ENCODE measurements at regions not wholly inside any gene's neighbourhood (a gene's known extent, or its start where the extent isn't known, plus 50 kb on each side); places are given as distances from the start of the nearest gene placed in this dataset.
A peak's percentile ranks its signal among the peaks of the same experiment; 100 is the strongest.

DNA sequence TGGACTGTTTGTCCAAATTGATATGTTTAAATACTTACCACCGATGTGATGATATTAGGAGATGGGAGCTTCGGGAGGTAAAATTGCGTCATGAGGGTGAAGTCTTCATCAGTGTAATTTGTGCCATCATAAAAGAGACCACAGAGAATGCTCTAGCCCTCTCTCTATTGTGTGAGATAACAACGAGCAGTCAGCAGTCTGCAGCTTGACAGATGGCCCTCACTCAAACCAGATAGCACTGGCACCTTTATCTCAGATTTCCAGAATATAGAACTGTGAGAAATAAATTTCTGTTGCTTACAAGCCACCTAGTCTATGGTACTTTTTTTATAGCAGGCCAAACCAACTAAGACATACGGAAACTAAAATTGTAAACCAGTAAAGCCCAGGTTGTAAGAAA, 1718.9 kb upstream of the MIR17HG start:
- Mint-ChIP-seq H3K36me3 (ENCODE audit: insufficient read depth in 2 of 2) (no peaks in the 10 kb centered on the region), H3K4me1 (ENCODE audit: low read depth) (no peaks in the 10 kb centered on the region), H3K27ac (no peak overlapping the region), H3K9me3 (peaks cover 12 to 16% of the 10 kb centered on the region in 2 donors), H3K27me3 (ENCODE audit: low read depth) (no peaks in the 10 kb centered on the region), H3K4me3 (no peak overlapping the region)
- DNase-seq (no peak), ATAC-seq (replicated peaks in 1 of 2) (no peak)

DNA sequence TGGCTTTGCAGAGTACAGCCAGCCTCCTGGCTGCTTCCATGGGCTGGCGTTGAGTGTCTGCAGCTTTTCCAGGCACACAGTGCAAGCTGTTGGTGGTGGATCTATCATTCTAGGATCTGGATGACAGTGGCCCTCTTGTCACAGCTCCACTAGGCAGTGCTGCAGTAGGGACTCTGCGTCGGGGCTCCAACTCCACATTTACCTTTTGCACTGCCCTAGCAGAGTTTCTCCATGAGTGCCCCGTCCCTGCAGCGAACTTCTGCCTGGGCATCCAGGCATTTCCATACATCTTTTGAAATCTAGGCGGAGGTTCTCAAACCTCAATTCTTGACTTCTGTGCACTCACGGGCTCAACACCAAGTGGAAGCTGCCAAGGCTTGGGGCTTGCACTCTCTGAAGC, 1697.3 kb upstream of the MIR17HG start:
- H3K27ac Mint-ChIP-seq: no peak overlapping the region
- H3K36me3 Mint-ChIP-seq (ENCODE audit: insufficient read depth in 2 of 2): peaks cover 0 to 4% of the 10 kb centered on the region in 2 donors
- no peaks in the 10 kb centered on the region for H3K27me3 Mint-ChIP-seq (ENCODE audit: low read depth)
- peaks cover 10 to 22% of the 10 kb centered on the region in 2 donors for H3K9me3 Mint-ChIP-seq
- no peak for ATAC-seq (replicated peaks in 1 of 2)
- DNase-seq: no peak
- no peak overlapping the region for H3K4me3 Mint-ChIP-seq
- H3K4me1 Mint-ChIP-seq (ENCODE audit: low read depth): no peaks in the 10 kb centered on the region

DNA sequence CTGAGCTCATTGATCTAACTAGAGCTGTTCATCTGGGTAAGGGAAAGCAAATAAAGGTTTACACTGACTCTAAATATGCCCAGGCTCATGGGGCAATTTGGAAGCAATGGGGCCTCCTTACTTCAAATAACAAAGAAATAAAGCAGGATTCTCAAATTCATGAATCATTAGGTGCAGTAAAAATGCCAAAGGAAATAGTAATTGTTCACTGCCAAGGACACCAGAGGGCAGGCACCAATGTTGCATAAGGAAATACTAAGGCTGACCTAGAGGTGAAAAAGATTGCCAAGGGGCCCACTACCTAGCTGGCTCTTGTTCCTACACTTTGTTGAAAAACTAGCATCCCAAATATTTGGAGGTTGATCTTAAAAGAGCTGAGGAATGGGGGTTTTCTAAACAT, 1686.7 kb upstream of the MIR17HG start:
- ATAC-seq (replicated peaks in 1 of 2) (no peak), DNase-seq (no peak)
- Mint-ChIP-seq H3K4me3 (no peak overlapping the region), H3K27ac (no peak overlapping the region), H3K36me3 (ENCODE audit: insufficient read depth in 2 of 2) (no peaks in the 10 kb centered on the region), H3K4me1 (ENCODE audit: low read depth) (no peaks in the 10 kb centered on the region), H3K27me3 (ENCODE audit: low read depth) (no peaks in the 10 kb centered on the region), H3K9me3 (peaks cover 2 to 10% of the 10 kb centered on the region in 2 donors)

DNA sequence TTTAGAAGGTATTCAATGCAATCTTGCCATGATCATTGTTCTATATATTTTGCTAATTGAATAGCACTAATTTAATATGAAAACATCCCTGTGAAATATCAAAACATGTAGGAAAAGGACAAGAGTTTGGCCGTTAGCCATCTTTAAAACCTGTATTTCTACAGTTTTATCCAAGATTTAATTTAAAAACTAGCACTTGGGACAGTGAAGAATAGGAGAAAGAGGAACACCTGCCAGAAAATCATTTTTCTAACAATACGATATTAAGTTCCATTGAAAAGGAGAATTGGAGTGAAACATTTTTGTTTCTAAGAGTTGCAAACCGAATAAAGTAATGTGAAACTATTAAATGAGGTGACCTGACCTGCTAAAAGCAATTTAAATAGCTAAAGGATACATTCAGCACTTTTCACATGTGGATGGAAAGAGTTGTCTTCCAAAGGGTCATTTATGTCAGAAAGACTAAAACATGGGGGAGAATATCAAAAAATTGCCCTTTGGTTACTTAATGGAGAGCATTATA, 1673.6 kb upstream of the MIR17HG start:
- H3K4me3 Mint-ChIP-seq: no peak overlapping the region
- peaks cover 5 to 7% of the 10 kb centered on the region in 2 donors for H3K9me3 Mint-ChIP-seq
- H3K4me1 Mint-ChIP-seq (ENCODE audit: low read depth): no peaks in the 10 kb centered on the region
- no peak for ATAC-seq (replicated peaks in 1 of 2)
- no peaks in the 10 kb centered on the region for H3K27me3 Mint-ChIP-seq (ENCODE audit: low read depth)
- no peaks in the 10 kb centered on the region for H3K36me3 Mint-ChIP-seq (ENCODE audit: insufficient read depth in 2 of 2)
- no peak overlapping the region for H3K27ac Mint-ChIP-seq
- DNase-seq: no peak

DNA sequence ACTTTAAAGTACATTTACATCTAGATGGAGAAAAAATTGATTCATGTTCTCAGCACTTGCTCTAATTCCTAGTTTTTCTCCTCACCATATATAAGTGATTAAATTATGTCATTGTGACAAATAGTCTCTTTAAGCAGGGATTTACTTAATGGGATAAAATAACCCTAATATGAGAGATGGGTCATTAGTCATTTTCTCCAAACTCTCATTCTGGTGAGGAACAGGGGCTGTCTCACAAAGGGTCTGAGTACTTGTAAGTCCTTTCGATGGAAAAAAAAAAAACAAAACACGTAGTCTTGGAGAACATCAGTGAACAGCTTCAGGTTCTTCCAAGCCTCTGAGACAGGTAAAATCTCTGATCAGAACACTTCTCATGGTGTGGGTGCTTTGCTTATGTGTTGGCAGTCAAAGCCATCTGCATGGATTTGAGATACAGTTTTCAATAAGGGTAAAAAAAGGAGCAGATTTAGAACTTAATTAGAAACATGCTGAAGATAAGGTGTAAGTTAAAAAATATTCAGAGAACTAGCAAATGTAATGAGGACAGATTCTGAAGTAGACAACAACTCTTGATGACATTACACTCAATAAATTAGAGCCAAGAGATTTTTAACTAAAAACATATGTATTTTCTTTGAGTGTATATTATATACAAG, 1668.9 kb upstream of the MIR17HG start:
- ATAC-seq (replicated peaks in 1 of 2) (no peak), DNase-seq (no peak)
- Mint-ChIP-seq H3K36me3 (ENCODE audit: insufficient read depth in 2 of 2) (no peaks in the 10 kb centered on the region), H3K27ac (no peak overlapping the region), H3K9me3 (peaks cover 3 to 6% of the 10 kb centered on the region in 2 donors), H3K27me3 (ENCODE audit: low read depth) (no peaks in the 10 kb centered on the region), H3K4me1 (ENCODE audit: low read depth) (no peaks in the 10 kb centered on the region), H3K4me3 (no peak overlapping the region)

DNA sequence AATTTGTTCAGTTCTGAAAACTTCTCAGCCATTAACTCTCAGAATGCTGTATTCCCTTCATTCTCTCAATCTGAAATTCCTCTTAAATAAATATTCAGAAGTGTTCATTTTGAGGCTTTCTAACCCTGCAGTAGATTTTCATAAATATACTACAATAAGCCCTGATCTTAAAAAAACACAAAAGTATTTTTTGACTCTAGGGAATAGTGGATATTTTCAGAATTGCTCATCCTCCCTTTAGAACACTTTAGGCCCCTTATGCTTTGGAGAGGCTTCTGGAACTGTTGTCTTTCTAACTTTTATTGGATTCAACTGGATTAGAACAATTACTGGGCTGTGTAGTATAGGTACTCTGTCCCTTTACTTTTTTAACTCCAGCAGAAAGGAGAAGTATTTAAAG, 1662.6 kb upstream of the MIR17HG start:
- Mint-ChIP-seq H3K36me3 (ENCODE audit: insufficient read depth in 2 of 2) (peaks cover 2% of the 10 kb centered on the region in 2 donors), H3K4me3 (no peak overlapping the region), H3K4me1 (ENCODE audit: low read depth) (no peaks in the 10 kb centered on the region), H3K27me3 (ENCODE audit: low read depth) (no peaks in the 10 kb centered on the region), H3K9me3 (peaks cover 4 to 13% of the 10 kb centered on the region in 2 donors), H3K27ac (no peak overlapping the region)
- no peak for ATAC-seq (replicated peaks in 1 of 2)
- DNase-seq: no peak

DNA sequence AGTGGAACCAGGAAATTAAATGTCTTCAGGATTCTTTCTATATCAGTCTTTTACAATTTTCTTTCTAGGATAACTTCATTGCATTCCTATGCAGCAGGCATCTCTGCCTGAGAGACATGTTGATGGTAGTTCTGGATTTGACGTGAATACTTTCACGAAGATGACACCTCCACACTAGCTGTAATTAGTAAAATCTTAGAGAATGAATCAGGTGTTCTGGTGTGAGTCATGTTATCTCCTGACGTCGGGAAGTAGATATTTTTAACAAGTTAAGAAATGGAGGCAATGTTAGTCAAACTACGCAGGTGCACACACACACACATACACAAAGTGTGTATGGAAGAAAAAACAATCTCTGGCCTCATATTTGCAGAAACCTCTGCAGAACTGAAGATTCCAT, 1661.3 kb upstream of the MIR17HG start:
- Mint-ChIP-seq H3K4me1 (ENCODE audit: low read depth) (no peaks in the 10 kb centered on the region), H3K9me3 (peaks cover 4 to 11% of the 10 kb centered on the region in 2 donors), H3K27me3 (ENCODE audit: low read depth) (no peaks in the 10 kb centered on the region), H3K27ac (no peak overlapping the region), H3K36me3 (ENCODE audit: insufficient read depth in 2 of 2) (peaks cover 2% of the 10 kb centered on the region in 2 donors), H3K4me3 (no peak overlapping the region)
- ATAC-seq (replicated peaks in 1 of 2) (no peak), DNase-seq (no peak)

DNA sequence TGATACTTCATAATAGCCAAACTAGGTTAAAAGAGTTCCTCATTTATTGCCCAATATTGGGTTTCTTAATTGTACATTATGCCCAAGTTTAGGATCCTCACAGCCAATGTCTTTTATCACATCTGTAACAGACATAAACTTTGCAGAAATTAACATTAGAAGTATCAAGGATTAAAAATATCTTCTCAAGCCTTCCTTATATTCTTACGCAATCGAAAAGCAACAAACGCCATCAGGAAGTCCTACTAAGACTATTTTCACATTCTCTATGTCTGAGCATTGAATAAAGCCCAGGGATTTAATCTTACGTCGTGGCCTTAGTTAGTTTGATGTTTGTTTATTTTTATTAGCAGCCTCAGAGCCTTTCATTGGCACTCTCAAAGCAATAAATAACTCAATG, 1660.4 kb upstream of the MIR17HG start:
- Mint-ChIP-seq H3K4me1 (ENCODE audit: low read depth) (no peaks in the 10 kb centered on the region), H3K4me3 (no peak overlapping the region), H3K27ac (no peak overlapping the region), H3K27me3 (ENCODE audit: low read depth) (no peaks in the 10 kb centered on the region), H3K36me3 (ENCODE audit: insufficient read depth in 2 of 2) (peaks cover 2% of the 10 kb centered on the region in 2 donors), H3K9me3 (peaks cover 4 to 10% of the 10 kb centered on the region in 2 donors)
- no peak for ATAC-seq (replicated peaks in 1 of 2)
- no peak for DNase-seq

DNA sequence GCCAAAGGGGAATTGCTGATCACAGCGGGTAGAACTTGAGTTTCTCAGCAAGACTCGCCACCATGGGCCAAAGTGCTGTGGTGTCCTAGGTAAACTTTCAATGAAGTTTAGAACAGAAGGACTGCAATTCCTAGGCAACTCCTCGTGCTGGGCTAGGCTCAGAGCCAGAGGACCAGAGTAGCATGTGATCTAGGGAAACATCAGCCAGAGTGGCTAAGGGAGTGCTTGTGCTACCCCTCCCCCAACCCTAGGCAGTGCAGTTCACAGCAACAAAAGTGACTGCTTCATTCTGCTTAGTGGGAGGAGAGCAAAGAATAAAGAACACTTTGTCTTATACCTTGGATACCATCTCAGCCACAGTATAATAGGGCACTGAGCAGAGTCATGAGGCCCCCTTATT, 1658.6 kb upstream of the MIR17HG start:
- peaks cover 2% of the 10 kb centered on the region in 2 donors for H3K36me3 Mint-ChIP-seq (ENCODE audit: insufficient read depth in 2 of 2)
- peaks cover 6 to 10% of the 10 kb centered on the region in 2 donors for H3K9me3 Mint-ChIP-seq
- H3K4me3 Mint-ChIP-seq: no peak overlapping the region
- no peaks in the 10 kb centered on the region for H3K27me3 Mint-ChIP-seq (ENCODE audit: low read depth)
- H3K27ac Mint-ChIP-seq: no peak overlapping the region
- ATAC-seq (replicated peaks in 1 of 2): no peak
- no peaks in the 10 kb centered on the region for H3K4me1 Mint-ChIP-seq (ENCODE audit: low read depth)
- no peak for DNase-seq

DNA sequence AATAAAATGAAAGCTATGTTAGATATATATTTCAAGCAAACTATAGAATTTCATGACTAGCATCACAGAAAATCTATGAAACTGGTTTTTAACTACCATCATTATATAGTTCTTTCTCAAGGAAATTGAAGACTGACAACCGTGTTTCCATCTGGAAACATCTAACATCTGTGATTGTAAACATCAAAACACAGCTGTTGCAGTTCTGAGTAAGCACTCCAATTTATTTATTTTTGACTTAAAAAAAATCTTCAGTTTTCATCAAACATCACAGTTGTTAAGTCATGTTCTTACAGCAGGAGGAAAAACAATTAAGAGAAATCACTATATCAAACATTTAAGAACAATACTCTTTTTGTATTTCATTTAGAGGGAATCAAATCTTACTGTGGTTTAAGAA, 1653.0 kb upstream of the MIR17HG start:
- no peaks in the 10 kb centered on the region for H3K4me1 Mint-ChIP-seq (ENCODE audit: low read depth)
- peaks cover 2 to 10% of the 10 kb centered on the region in 2 donors for H3K9me3 Mint-ChIP-seq
- no peaks in the 10 kb centered on the region for H3K27me3 Mint-ChIP-seq (ENCODE audit: low read depth)
- ATAC-seq (replicated peaks in 1 of 2) (no peak), DNase-seq (no peak)
- no peak overlapping the region for H3K4me3 Mint-ChIP-seq
- peaks cover 0 to 2% of the 10 kb centered on the region in 2 donors for H3K36me3 Mint-ChIP-seq (ENCODE audit: insufficient read depth in 2 of 2)
- H3K27ac Mint-ChIP-seq: no peak overlapping the region

DNA sequence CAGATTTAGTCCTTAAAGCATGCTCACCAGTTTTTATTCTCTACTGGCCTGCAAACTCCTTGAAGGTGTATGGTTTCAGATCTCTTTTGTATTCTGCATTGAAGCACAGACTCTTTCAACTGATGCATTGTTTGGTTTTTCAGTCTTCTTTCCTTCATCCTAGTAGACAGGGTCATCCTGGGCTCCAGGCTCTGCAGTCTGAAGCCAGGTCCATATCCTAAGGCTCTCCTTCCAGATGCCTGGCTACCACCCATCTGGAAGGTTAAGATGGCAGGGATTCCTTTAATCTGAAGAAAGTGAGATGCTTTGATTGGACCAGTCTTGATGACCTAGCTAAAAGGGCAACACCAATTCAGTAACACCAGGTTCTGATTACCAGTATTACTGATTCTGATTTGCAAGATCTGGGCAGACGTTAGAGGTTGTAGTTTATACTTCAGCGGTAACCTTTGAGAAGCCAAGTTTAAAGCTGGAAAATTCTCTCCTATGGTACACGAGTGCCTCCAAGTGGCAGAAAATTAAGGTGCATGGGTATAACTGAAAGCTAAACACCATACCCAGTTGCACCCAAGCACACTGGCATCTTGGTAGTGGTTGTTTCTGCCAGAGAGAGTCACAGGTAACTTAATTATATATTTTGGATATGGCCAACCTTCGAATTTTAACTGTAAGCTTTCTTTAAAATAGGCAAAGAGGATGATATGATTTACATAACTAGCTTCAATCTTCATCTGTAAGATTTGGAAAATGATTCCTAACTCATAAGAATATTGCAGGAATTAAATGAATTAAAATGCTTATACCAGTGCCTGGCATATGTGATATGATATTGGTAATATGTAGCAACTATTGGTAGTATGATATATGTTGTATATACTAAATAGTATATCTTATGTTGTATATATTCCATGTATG, 1651.9 kb upstream of the MIR17HG start:
- no peaks in the 10 kb centered on the region for H3K4me1 Mint-ChIP-seq (ENCODE audit: low read depth)
- no peaks in the 10 kb centered on the region for H3K27me3 Mint-ChIP-seq (ENCODE audit: low read depth)
- ATAC-seq (replicated peaks in 1 of 2) (no peak), DNase-seq (peak; percentile 2 to 4)
- peaks cover 2 to 10% of the 10 kb centered on the region in 2 donors for H3K9me3 Mint-ChIP-seq
- H3K27ac Mint-ChIP-seq: no peak overlapping the region
- peaks cover 0 to 2% of the 10 kb centered on the region in 2 donors for H3K36me3 Mint-ChIP-seq (ENCODE audit: insufficient read depth in 2 of 2)
- H3K4me3 Mint-ChIP-seq: no peak overlapping the region

DNA sequence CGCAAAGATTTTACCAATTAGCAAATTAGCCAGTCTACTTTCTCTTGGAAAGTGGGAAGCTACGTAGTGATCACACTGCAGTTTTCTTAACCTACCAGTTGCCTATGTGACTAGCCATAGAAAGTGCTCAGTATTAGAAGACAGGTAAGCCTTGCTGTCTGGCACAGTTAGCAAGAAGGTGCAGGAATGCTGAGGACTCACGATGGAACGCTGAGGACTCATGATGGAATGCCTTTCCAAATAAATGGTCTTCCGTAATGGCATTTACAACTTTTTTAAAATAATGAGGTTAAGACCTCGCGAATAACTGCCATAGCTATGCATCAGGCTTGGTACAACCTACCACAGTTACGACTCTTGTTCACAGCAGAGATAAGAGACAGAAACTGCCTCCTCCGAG, 1645.6 kb upstream of the MIR17HG start:
- Mint-ChIP-seq H3K27ac (no peak overlapping the region), H3K36me3 (ENCODE audit: insufficient read depth in 2 of 2) (peaks cover 0 to 2% of the 10 kb centered on the region in 2 donors), H3K9me3 (peaks cover 4 to 16% of the 10 kb centered on the region in 2 donors), H3K27me3 (ENCODE audit: low read depth) (no peaks in the 10 kb centered on the region), H3K4me1 (ENCODE audit: low read depth) (no peaks in the 10 kb centered on the region), H3K4me3 (no peak overlapping the region)
- ATAC-seq (replicated peaks in 1 of 2) (no peak), DNase-seq (no peak)

DNA sequence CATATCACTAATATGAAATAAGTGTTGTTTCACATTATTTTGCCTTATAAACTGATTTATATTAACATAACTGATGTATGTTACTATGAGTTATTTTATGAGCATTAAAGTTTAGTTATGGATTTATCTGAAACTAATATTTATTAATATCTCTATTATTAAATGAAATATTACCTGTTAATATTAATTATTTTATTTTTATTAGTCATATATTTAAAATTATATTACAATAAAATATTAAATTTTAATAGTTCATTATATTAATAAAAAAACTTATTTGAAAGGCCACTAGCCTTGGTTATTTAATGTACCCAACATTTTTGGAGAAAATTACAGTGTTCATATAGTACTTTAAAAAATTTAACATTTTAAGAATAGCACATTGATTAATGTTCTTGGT, 1643.4 kb upstream of the MIR17HG start:
- no peak for ATAC-seq (replicated peaks in 1 of 2)
- Mint-ChIP-seq H3K27ac (no peak overlapping the region), H3K9me3 (peaks cover 4 to 12% of the 10 kb centered on the region in 2 donors), H3K4me3 (no peak overlapping the region), H3K27me3 (ENCODE audit: low read depth) (no peaks in the 10 kb centered on the region), H3K4me1 (ENCODE audit: low read depth) (no peaks in the 10 kb centered on the region), H3K36me3 (ENCODE audit: insufficient read depth in 2 of 2) (no peaks in the 10 kb centered on the region)
- DNase-seq: no peak
